ENCODE measurements at regions not wholly inside any gene's neighbourhood (a gene's known extent, or its start where the extent isn't known, plus 50 kb on each side); places are given as distances from the start of the nearest gene placed in this dataset.

- TF ChIP-seq YY1 (IDR thresholded peaks at IDR 0.05; ENCODE audit: insufficient read depth, insufficient read length) (no peak), SUZ12 (IDR thresholded peaks at IDR 0.05; ENCODE audit: extremely low read depth, insufficient read depth, insufficient read length) (no peak)
Observed at GRCh38 chr6:133724726-133725125, 164.2 kb upstream of the TCF21 start.
